Stimulated activated naive CD8-positive, alpha-beta T cell treated with anti-CD3 and anti-CD28 coated beads, Interleukin-15, amount 100 ng/mL, for 72 hours (primary cell): ENCODE measurements at regions not wholly inside any gene's neighbourhood (a gene's known extent, or its start where the extent isn't known, plus 50 kb on each side); places are given as distances from the start of the nearest gene placed in this dataset.
"Not testable (repeated sequence)": the region's sequence is repeated elsewhere in the genome, so short reads cannot be mapped to it uniquely, and the experiment has no call there.

ENCODE experiments used
- ATAC-seq: fragments of 150-1000 bp; cut with Tn5 transposase; 2 replicates; pipeline ENCODE4 v1.10.0; 2021; ENCODE audit warnings: mild to moderate bottlenecking, moderate library complexity
- DNase-seq, 2 donors: peaks; one replicate each; pipeline ENCODE4 v3.0.0; 2021 to 2022
- H3K27ac Mint-ChIP-seq, 2 donors: one replicate each; pipeline ENCODE4 v1.8.0; 2022; ENCODE audit warnings: mild to moderate bottlenecking in 2 of 2, mixed read lengths in 2 of 2, moderate library complexity in 2 of 2
- H3K27me3 Mint-ChIP-seq: one replicate; pipeline ENCODE4 v1.8.0; 2022; ENCODE audit warnings: mixed read lengths
- H3K4me1 Mint-ChIP-seq: one replicate; pipeline ENCODE4 v1.8.0; 2022; ENCODE audit warnings: mild to moderate bottlenecking, mixed read lengths
- H3K4me3 Mint-ChIP-seq, 2 donors: one replicate each; pipeline ENCODE4 v1.8.0; 2022; ENCODE audit warnings: mild to moderate bottlenecking in 2 of 2, mixed read lengths in 2 of 2, moderate library complexity in 1 of 2
- H3K9me3 Mint-ChIP-seq, 2 donors: one replicate each; pipeline ENCODE4 v1.8.0; 2022; ENCODE audit warnings: mixed read lengths in 2 of 2

DNA sequence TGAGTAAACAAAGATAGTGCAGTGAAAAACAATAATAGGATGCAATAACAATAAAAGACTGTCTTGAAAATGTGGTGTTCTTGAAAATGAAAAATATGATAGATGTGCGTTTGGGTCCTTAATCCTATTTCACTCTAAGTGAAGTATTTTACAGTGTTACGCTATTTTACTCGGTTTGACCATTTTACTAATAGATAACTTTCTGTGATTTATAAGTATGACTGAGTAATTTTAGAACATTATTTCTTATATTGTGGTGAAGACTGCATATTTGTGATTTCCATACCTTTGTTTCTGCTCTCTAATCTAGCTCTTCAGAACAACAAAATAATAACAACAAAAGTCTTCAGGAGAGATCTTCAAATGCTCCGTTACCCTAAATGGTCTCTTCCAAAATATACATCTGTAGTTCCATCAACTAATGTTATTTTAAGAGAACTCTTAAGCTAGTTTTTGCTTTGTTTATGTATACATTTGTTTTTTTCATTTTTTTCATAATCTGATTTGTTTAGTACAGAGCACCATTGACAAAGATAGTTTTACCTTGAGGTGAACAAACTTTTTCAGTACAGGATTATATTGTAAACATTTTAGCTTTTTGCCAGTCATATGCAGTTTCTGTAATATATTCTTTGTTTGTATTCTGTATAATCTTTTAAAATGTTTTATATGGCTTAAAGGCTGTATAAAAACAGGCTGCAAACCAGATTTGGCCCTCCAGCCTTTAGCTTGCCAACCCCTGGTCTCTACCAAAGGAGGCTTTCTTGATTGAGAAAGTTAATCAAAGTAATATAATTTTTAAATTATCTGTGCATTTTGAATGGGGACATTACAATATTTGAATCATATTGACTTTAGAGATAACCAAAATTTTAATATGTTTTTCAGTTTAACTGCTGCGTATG lies 1572.7 kb upstream of the PRR20A start:
- peaks cover 4 to 7% of the 10 kb centered on the region in 2 donors for H3K9me3 Mint-ChIP-seq
- no peak overlapping the region for H3K4me3 Mint-ChIP-seq
- ATAC-seq (no peak), DNase-seq (no peak)
- H3K4me1 Mint-ChIP-seq, result no peaks in the 10 kb centered on the region
- H3K27me3 Mint-ChIP-seq, result no peaks in the 10 kb centered on the region
- H3K27ac Mint-ChIP-seq, result no peak overlapping the region

DNA sequence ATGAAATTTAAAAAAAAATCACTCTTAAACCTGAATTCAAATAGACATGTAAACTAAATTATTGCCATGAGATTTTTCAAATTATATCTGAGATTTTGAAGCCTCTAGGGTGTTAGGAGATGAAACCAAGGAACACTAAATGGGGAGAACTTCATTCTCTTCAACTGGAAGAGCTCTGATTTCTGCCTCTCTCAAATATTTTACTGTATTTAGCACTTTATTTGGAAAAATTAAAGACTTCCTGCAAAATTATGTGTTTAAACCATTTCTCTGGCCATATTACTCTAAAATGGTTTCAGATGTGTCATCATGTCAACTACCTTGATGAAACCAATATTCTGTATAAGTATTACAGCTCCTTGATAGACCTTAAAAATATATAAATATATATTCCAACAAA lies 1571.6 kb upstream of the PRR20A start:
- H3K9me3 Mint-ChIP-seq, result peaks cover 4 to 5% of the 10 kb centered on the region in 2 donors
- DNase-seq (no peak), ATAC-seq (no peak)
- no peaks in the 10 kb centered on the region for H3K27me3 Mint-ChIP-seq
- no peak overlapping the region for H3K4me3 Mint-ChIP-seq
- H3K4me1 Mint-ChIP-seq, result no peaks in the 10 kb centered on the region
- no peak overlapping the region for H3K27ac Mint-ChIP-seq

DNA sequence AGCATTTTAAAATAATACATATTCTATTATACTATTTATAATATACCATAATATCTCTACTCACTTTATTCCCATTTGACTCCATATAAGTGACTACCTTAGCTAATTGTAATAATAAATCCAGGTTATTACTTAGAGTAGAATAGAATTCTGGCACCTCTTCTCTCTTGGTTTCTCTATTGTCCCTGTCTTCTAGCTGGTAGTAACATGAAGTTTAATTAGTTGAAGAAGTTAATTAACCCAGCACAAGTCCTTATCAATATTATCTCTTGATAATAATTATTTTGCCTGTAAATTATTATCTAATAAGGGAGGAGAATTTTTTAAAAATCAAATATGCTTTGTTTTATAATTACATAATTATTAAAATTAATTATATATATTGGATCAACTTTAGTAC lies 1571.2 kb upstream of the PRR20A start:
- Mint-ChIP-seq H3K9me3 (peaks cover under 1 to 1% of the 10 kb centered on the region in 2 donors), H3K4me1 (no peaks in the 10 kb centered on the region)
- no peak for ATAC-seq

DNA sequence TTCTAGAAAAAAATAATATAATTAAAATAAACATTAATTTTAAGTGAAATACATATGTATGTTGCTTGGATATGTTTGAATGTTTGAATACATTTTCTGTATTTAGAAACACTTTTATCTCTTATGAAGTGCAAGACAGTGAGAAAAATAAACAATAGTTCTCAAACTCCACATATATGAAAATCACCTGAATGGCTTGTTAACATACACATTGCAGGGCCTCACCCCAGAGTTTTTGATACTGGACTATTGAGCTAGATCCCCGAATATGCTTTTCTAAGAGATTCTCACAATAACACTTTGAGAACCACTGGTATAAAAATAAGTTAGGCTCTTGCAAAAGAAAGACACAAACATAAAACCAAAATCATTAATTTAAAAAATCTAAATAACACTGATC lies 1570.3 kb upstream of the PRR20A start:
- ATAC-seq (no peak), DNase-seq (no peak)
- H3K9me3 Mint-ChIP-seq, result no peaks in the 10 kb centered on the region
- no peak overlapping the region for H3K4me3 Mint-ChIP-seq
- no peaks in the 10 kb centered on the region for H3K4me1 Mint-ChIP-seq
- no peaks in the 10 kb centered on the region for H3K27me3 Mint-ChIP-seq
- no peak overlapping the region for H3K27ac Mint-ChIP-seq

More for the DNA sequence above, 1571.2 kb upstream of the PRR20A start:
- no peaks in the 10 kb centered on the region for H3K27me3 Mint-ChIP-seq
- H3K4me3 Mint-ChIP-seq, result no peak overlapping the region
- DNase-seq, result no peak
- H3K27ac Mint-ChIP-seq, result no peak overlapping the region

DNA sequence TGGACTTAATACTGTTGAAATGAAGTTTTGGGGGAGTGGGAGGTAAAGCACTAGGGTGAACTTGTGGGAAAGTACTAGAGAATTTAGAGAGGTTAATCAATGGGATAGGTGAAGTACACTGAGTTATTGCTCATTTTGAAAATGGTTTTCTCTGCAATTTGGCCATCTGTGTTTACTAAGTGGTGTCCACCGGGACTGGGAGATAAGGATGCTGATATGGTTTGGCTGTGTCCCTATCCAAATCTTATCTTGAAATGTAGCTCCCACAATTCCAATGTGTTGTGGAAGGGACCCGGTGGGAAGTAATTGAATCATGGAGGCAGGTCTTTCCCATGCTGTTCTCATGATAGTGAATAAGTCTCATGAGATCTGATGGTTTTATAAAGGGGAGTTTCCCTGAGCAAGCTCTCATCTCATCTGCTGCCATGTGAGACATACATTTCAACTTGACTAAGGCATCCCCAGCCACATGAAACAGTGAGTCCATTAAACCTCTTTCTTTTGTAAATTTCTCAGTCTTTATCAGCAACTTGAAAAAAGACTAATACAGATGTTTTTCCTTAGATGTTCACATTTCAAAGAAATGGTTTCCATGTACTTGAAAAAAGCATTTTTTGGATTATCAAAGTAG lies 1569.4 kb upstream of the PRR20A start:
- Mint-ChIP-seq H3K27ac (no peak overlapping the region), H3K9me3 (no peaks in the 10 kb centered on the region), H3K4me1 (no peaks in the 10 kb centered on the region), H3K27me3 (no peaks in the 10 kb centered on the region), H3K4me3 (no peak overlapping the region)
- ATAC-seq, result no peak
- no peak for DNase-seq

DNA sequence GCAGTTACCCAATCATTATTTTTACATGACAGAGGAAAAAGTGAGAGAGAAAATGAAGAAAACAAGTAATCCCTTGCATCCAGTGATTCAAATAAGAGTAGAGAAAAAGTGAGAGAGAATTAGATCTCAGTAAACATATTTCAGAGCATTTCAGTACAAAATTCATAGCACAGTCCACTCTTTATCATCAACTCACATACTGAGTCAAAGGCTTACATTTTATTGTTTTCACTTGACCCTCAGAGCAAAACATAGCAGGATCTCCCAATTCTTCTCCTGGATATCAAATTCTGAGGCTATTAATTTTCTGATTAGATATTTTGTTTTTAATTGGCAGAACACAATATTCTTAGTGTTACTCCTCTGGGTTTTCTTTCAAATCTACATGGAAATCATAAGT lies 1568.3 kb upstream of the PRR20A start:
- no peak for ATAC-seq
- no peak for DNase-seq
- H3K4me1 Mint-ChIP-seq, result no peaks in the 10 kb centered on the region
- no peak overlapping the region for H3K4me3 Mint-ChIP-seq
- no peaks in the 10 kb centered on the region for H3K27me3 Mint-ChIP-seq
- H3K9me3 Mint-ChIP-seq, result peaks cover 0 to 2% of the 10 kb centered on the region in 2 donors
- no peak overlapping the region for H3K27ac Mint-ChIP-seq

DNA sequence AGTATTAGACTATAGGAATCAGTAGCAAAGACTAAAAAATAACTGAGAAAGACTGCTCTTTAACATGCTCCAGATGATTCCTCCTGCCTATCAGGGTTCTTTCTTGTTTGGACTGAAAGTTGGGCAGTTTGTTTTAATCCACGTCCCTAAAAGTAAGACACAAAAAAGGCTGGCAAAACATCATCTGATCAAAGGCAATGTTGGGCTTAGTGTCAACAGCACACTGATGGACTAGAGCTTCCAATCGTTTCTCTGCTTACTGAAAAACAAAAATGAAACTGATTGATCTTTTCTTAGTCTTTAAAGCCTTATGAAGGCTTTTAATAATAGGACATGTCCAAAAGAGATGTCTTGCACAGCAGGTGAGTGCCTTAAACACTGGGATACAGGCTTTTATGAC lies 1567.9 kb upstream of the PRR20A start:
- H3K4me1 Mint-ChIP-seq, result no peaks in the 10 kb centered on the region
- ATAC-seq, result no peak

DNA sequence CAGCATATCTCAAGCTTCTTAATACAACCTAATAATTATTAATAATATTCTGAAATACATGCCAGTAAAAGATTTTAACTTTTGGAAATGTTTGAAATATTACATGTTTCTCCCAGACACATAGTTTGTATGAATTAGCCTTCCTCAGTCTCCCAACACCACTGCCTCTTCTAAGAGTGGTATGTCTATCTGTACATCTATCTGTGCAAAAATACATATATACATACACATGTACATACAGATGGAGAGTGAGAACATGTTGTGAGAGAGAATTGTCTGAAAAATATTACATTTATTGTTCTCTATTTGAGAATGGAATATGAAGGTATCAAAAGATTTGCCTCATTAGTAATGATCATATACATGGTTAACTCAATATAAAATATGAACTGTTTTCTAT lies 1567.2 kb upstream of the PRR20A start:
- DNase-seq (no peak), ATAC-seq (no peak)
- Mint-ChIP-seq H3K27ac (no peak overlapping the region), H3K4me1 (no peaks in the 10 kb centered on the region), H3K27me3 (no peaks in the 10 kb centered on the region), H3K4me3 (no peak overlapping the region), H3K9me3 (peaks cover 8 to 9% of the 10 kb centered on the region in 2 donors)

More for the DNA sequence above, 1567.9 kb upstream of the PRR20A start:
- Mint-ChIP-seq H3K9me3 (peaks cover 4 to 6% of the 10 kb centered on the region in 2 donors), H3K27me3 (no peaks in the 10 kb centered on the region), H3K27ac (no peak overlapping the region), H3K4me3 (no peak overlapping the region)
- no peak for DNase-seq

DNA sequence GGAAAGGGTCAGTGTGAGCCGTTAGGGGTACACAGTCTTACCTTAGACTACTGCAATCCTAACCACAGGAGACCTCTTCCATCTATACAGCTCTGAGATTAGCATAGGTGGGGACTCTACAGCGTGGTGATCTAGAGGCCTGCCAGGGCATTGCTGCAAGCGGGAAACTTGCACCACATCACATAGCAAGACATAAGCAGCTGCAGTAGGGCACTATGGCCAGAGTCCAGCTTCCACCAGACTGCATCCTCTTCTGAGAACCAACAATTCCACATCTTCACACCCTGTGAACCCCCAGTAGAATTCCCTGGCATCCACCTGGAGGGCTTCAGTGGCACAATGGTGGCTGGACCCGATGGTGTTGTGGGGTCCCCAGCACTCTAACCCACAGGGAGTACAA lies 1564.3 kb upstream of the PRR20A start:
- Mint-ChIP-seq H3K27ac (no peak overlapping the region), H3K4me3 (no peak overlapping the region)
- no peak for ATAC-seq

DNA sequence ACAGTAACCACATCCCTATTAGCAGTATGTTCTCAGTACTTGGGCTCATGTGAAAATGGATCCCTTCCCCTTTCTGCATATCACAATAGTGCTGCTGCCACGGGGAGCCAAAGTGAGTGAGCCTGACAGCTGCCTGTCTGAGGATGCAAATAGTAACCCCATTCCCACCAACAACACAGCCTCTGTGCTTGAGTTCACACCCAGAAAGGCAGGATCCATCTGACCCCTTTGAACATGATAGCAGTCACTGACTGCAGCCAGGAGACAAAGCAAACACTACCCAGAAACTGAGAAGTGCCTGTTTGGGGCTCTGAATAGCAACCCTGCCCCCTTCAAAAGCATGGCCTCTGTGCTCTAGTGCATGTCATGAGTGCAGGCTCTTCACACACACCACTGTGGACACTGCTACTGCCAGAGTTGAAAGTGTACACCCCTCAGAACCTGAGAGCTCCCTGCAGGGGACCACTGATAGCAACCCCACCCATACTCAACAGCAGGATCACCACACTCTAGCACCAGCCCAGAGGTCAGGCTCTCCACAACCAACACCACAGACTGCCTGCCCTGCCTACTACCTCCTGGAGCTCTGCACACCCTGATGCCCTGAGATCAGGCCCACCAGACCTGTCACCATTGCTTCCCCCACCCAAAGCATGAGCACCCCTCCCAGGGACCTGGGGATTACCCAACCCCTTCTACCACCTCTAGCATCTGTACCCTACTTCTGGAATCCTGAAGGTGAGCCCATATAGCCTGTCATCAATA lies 1563.5 kb upstream of the PRR20A start:
- no peaks in the 10 kb centered on the region for H3K27me3 Mint-ChIP-seq
- ATAC-seq (no peak), DNase-seq (no peak)
- no peak overlapping the region for H3K4me3 Mint-ChIP-seq
- H3K27ac Mint-ChIP-seq, result peak overlapping the region in 1 of 2 donors; percentile 7
- peaks cover 13 to 17% of the 10 kb centered on the region in 2 donors for H3K9me3 Mint-ChIP-seq
- H3K4me1 Mint-ChIP-seq, result no peaks in the 10 kb centered on the region

More for the DNA sequence above, 1564.3 kb upstream of the PRR20A start:
- no peak for DNase-seq
- Mint-ChIP-seq H3K4me1 (no peaks in the 10 kb centered on the region), H3K27me3 (no peaks in the 10 kb centered on the region), H3K9me3 (peaks cover 13 to 17% of the 10 kb centered on the region in 2 donors)

DNA sequence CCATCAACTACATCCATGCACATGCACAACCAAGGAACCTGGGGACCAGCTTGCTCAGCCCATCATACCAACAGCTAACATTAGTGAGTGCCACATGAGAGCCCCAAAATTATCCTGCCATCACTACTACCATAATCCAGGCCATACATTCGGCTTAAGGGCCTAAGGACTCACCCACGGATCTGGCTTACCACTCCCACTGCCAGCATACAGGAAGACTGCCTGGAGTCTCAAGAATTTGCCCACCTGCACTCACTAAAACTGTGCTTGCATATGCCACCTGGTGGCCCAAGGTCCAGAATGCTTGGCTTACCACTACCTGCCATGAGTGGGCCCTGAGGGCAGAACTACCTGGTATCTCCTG lies 1562.9 kb upstream of the PRR20A start:
- no peaks in the 10 kb centered on the region for H3K4me1 Mint-ChIP-seq
- H3K27ac Mint-ChIP-seq, result no peak overlapping the region
- no peak overlapping the region for H3K4me3 Mint-ChIP-seq
- no peaks in the 10 kb centered on the region for H3K27me3 Mint-ChIP-seq
- ATAC-seq, result no peak
- H3K9me3 Mint-ChIP-seq, result peaks cover 13 to 21% of the 10 kb centered on the region in 2 donors
- no peak for DNase-seq

DNA sequence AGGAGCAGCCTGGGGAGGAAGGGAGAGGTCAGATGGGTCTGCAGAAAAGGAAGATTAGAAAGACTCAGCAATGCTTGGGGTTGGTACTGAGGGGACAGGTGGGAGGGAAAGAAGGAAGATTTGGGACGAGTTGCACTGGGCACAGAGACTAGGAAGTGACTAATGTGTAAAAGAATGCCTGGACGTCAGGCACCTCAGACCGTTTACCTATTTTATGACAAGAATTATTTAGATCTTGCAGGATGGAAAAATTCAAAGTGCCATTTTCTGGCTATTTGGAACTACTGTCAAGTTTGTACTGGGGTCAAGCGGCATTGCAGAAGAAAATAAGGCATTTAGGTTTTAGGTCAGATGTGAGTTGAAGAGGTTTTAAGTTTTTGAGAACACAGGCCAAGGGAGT lies 1558.4 kb upstream of the PRR20A start:
- H3K4me1 Mint-ChIP-seq, H3K4me3 Mint-ChIP-seq, DNase-seq, ATAC-seq, H3K27me3 Mint-ChIP-seq, H3K27ac Mint-ChIP-seq: not testable (repeated sequence)
- H3K9me3 Mint-ChIP-seq, result peaks cover 13 to 29% of the 10 kb centered on the region in 2 donors

DNA sequence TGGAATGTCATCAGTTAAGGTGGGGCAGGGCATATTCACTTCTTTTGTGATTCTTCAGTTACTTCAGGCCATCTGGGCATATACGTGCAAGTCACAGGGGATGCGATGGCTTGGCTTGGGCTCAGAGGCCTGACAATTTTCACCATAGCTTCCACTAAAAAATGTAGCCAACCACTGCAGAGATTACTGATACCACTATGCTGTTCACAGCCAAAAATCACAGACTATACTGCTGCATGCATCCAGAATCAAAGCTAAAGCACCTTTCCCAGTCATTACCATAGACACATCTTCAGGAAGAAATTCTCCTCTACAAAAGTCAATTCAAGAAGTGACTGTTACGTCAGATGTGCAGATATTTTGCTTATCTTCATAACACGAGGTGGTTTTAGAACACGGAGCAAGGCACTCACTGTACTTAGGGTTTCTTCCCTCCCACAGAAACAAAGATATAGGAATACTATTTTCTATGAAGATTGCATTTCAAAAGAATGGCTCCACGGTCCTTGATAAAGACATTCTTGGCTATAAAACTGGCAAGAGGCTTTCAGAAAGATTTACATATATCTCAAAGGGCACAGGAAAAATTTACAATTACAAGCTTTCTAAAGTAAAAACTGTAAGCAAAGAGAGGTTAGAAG lies 1556.6 kb upstream of the PRR20A start:
- Mint-ChIP-seq H3K4me1 (no peaks in the 10 kb centered on the region), H3K4me3 (no peak overlapping the region), H3K9me3 (peaks cover 6 to 21% of the 10 kb centered on the region in 2 donors), H3K27ac (no peak overlapping the region), H3K27me3 (no peaks in the 10 kb centered on the region)
- DNase-seq, result no peak
- no peak for ATAC-seq

DNA sequence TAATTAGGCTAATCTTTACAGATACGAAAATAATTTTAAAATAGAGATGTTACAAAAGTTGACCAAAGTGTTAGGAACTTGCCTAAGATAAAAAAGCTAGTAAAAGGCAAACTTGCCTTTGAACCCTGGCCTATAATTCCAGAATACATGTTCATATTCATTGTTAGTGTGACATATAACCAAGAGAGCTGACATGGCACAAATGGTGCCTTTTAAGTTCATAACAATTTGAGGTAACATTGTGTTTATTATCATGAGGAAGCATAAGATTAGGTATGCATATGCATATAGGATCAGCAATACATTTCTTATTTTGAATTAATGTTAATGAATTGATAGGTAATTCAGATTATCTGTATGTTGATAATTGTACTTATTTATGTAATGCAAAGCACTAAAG lies 1537.9 kb upstream of the PRR20A start:
- H3K4me3 Mint-ChIP-seq, result no peak overlapping the region
- no peak for DNase-seq
- H3K27me3 Mint-ChIP-seq, result no peaks in the 10 kb centered on the region
- no peaks in the 10 kb centered on the region for H3K4me1 Mint-ChIP-seq
- no peaks in the 10 kb centered on the region for H3K9me3 Mint-ChIP-seq
- no peak overlapping the region for H3K27ac Mint-ChIP-seq
- no peak for ATAC-seq

DNA sequence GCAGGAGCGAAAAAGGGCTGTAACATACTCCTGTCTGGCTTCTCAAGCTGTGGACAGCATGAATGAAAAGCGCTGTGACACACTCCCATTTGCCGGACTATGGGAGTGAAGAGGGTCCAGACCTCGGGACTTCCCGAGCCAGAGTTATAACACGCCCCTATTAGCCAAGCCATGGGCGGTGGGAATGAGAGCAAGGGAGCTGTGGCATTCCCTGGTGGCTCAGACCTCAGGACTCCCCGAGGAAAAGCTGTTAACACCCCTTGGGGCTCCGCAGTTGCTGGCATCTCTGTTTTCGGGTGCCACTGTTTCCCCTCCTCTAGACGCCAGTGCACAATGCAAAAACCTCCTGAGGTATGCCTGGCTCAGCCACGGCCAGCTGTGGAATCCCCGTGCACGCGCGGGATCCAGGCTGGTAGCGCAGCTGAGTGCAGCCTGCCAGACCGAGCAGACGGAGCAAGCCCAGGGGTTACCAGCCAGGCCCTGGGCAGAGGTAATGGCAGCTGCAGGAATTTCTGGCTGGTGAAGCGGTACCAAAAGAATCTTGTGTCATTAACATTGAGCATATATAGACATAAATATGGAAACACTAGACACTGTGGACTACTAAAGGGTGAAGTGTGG lies 1534.6 kb upstream of the PRR20A start:
- ATAC-seq (no peak), DNase-seq (no peak)
- H3K4me1 Mint-ChIP-seq, result no peaks in the 10 kb centered on the region
- H3K9me3 Mint-ChIP-seq, result no peaks in the 10 kb centered on the region
- no peak overlapping the region for H3K4me3 Mint-ChIP-seq
- H3K27ac Mint-ChIP-seq, result peak overlapping the region in 1 of 2 donors; percentile 54
- no peaks in the 10 kb centered on the region for H3K27me3 Mint-ChIP-seq
